Nephron (organoid): ENCODE measurements at regions not wholly inside any gene's neighbourhood (a gene's known extent, or its start where the extent isn't known, plus 50 kb on each side); places are given as distances from the start of the nearest gene placed in this dataset.
A peak's percentile ranks its signal among the peaks of the same experiment; 100 is the strongest.
"Not testable (repeated sequence)": the region's sequence is repeated elsewhere in the genome, so short reads cannot be mapped to it uniquely, and the experiment has no call there.

Experiments used
- H3K27ac Mint-ChIP-seq, 3 experiments: 2 replicates each; pipeline ENCODE4 v1.8.0; 2020; ENCODE audit warnings: mixed read lengths in 3 of 3, mild to moderate bottlenecking in 2 of 3, moderate library complexity in 1 of 3
- H3K27me3 Mint-ChIP-seq: 2 replicates; pipeline ENCODE4 v1.8.0; 2021; ENCODE audit warnings: low read depth, mild to moderate bottlenecking, moderate library complexity, mixed read lengths
- H3K36me3 Mint-ChIP-seq: 2 replicates; pipeline ENCODE4 v1.8.0; 2020; ENCODE audit warnings: low read depth, mixed read lengths
- H3K4me1 Mint-ChIP-seq: 2 replicates; pipeline ENCODE4 v1.8.0; 2020; ENCODE audit warnings: mixed read lengths
- H3K4me3 Mint-ChIP-seq, 3 experiments: 2 replicates each; pipeline ENCODE4 v1.8.0; 2020; ENCODE audit warnings: mild to moderate bottlenecking in 3 of 3, mixed read lengths in 3 of 3, moderate library complexity in 2 of 3
- H3K9me3 Mint-ChIP-seq: 2 replicates; pipeline ENCODE4 v1.8.0; 2020; ENCODE audit warnings: mixed read lengths
- TF ChIP-seq, protein P1 (sequence below), 3 experiments: fragments of 200-600 bp; sonication (generic); IDR thresholded peaks; one replicate each; pipeline ENCODE4 v1.5.0; 2021; ENCODE audit warnings: antibody characterized with exemption in 3 of 3; ENCODE audit not compliant: unreplicated experiment in 3 of 3

DNA sequence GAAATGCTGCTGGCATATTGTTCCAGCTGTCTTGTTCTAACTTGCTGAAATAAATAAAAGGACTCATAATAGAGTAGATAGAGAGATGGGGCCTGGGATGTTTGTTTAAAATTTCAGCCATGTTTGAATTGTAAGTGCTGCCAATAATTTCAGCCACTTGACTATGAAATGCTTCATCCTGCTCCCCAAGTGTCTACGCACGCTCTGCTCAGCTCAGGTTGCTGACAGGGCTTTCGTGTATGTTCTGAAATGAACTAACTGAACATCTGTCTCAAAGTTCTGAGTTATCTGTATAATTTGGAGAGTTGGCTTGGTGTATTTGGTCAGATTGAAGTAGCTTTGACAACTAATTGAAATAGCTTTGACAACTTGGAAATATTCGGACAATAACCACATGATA, 387.8 kb downstream of the BMP2 start:
- Mint-ChIP-seq H3K36me3 (no peaks in the 10 kb centered on the region), H3K27ac (no peak overlapping the region), H3K9me3 (no peaks in the 10 kb centered on the region), H3K4me1 (no peaks in the 10 kb centered on the region), H3K27me3 (no peaks in the 10 kb centered on the region), H3K4me3 (no peak overlapping the region)
- TF ChIP-seq, protein P1, sequence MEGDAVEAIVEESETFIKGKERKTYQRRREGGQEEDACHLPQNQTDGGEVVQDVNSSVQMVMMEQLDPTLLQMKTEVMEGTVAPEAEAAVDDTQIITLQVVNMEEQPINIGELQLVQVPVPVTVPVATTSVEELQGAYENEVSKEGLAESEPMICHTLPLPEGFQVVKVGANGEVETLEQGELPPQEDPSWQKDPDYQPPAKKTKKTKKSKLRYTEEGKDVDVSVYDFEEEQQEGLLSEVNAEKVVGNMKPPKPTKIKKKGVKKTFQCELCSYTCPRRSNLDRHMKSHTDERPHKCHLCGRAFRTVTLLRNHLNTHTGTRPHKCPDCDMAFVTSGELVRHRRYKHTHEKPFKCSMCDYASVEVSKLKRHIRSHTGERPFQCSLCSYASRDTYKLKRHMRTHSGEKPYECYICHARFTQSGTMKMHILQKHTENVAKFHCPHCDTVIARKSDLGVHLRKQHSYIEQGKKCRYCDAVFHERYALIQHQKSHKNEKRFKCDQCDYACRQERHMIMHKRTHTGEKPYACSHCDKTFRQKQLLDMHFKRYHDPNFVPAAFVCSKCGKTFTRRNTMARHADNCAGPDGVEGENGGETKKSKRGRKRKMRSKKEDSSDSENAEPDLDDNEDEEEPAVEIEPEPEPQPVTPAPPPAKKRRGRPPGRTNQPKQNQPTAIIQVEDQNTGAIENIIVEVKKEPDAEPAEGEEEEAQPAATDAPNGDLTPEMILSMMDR (IDR thresholded peaks at IDR 0.05; ENCODE audit: unreplicated experiment in 3 of 3): no peak

DNA sequence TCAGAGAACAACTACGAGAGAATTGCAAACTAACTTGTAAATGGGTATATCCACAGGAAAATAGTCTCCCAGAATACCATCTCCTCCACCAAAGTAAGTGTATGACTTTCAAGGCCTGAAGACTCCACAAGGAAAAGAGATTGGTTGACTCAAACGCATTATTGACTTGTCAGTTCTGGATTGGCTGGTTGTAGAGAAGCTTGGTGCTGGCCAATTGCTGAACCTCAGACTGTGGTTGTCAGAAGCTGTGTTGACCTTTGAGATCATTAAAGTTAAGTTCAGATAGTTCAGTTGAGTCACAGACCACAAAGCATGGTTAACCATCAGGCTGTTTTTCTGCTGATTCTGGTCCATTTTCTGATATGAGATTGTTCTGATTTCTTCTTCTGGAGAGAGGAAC, 388.3 kb downstream of the BMP2 start:
- Mint-ChIP-seq H3K27me3 (no peaks in the 10 kb centered on the region), H3K27ac (no peak overlapping the region), H3K4me3 (no peak overlapping the region), H3K9me3 (no peaks in the 10 kb centered on the region), H3K4me1 (no peaks in the 10 kb centered on the region), H3K36me3 (no peaks in the 10 kb centered on the region)
- TF ChIP-seq, protein P1 (IDR thresholded peaks at IDR 0.05; ENCODE audit: unreplicated experiment in 3 of 3): no peak

DNA sequence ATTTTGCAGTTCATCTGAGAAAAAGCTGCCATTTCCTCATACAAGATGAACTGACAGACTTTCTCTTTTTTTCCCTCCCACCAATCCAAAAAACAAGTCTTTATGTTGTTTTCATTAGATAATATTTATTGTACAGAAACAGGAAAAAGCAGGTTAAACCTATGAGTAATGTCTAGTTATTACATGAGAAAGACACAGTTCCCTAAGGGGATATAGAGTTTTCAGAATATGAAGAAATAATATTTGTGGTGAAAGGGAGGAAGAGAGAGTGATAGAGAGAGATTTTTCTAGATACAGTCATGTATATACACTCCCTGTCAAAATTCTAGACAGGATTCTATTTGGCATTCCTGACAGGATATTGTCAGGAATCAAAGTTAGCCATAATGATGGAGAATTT, 392.4 kb downstream of the BMP2 start:
- Mint-ChIP-seq H3K27ac (peak overlapping the region in 2 of 3 experiments; percentile 75 to 86), H3K4me1 (no peaks in the 10 kb centered on the region), H3K27me3 (no peaks in the 10 kb centered on the region), H3K4me3 (no peak overlapping the region), H3K36me3 (no peaks in the 10 kb centered on the region), H3K9me3 (peaks cover 7% of the 10 kb centered on the region)
- TF ChIP-seq, protein P1 (IDR thresholded peaks at IDR 0.05; ENCODE audit: unreplicated experiment in 3 of 3): no peak

DNA sequence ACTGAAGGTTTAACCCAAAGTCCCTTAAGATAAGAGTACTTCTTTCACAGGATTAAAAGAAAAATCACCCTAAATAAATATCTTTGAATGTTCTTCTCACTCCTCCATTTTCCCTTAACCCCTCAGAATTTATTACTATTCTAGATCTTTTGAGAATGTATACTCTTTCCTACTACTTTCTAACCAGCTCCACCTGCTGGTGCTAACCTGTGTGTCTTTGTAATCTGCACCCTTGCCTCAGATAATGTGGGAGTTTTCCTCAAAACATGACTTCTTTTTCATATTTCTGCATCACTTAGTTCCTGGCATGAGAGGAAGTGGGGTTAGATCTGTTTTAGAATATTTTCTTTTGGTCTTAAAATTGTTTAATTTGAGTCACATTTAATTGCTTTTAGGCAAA, 394.2 kb downstream of the BMP2 start:
- Mint-ChIP-seq H3K4me3 (no peak overlapping the region), H3K9me3 (peaks cover 13% of the 10 kb centered on the region), H3K4me1 (no peaks in the 10 kb centered on the region), H3K27ac (peak overlapping the region; percentile 1 to 60 (median 36)), H3K36me3 (no peaks in the 10 kb centered on the region), H3K27me3 (no peaks in the 10 kb centered on the region)
- TF ChIP-seq, protein P1 (IDR thresholded peaks at IDR 0.05; ENCODE audit: unreplicated experiment in 3 of 3): peak; percentile 46 to 64 (median 49)

DNA sequence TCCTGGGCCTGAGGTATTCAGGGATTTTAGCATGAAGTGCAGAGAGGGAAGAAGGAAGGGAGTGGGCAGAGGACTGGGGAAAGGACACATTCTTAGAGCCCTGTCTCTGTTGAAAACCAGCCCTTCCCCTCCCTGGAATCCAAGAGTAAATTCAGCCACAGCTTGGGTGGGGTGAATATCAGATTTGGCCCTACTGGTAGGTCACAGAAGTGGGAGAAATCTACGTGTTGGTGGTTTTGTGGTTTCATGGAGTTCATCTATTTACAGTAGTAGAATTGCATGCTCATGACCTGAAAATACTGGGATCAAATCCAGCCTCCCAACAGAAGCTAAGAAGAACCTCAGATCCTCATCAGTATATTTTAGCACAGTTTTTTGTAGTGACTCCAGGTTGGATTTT, 404.4 kb downstream of the BMP2 start:
- Mint-ChIP-seq H3K36me3 (no peaks in the 10 kb centered on the region), H3K4me1 (no peaks in the 10 kb centered on the region), H3K9me3 (no peaks in the 10 kb centered on the region), H3K27me3 (no peaks in the 10 kb centered on the region), H3K4me3 (no peak overlapping the region), H3K27ac (no peak overlapping the region)
- TF ChIP-seq, protein P1 (IDR thresholded peaks at IDR 0.05; ENCODE audit: unreplicated experiment in 3 of 3): no peak

DNA sequence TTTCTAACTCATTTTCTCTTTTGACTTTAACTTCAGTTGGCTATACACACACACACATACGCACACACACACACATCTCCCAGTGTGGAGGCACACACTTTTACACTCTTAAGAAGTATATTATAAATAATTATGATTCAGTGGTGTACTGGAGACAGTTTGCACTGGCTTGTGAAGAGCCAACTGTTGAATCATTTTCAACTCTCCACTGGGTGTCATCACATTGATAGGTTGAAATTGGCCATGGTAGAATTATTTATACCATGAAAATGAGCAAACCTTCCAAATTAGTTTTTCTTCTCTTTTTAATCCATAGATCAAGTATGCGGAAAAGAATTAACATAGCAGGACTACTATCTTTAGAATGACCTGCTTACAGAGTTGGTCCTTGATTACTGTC, 407.1 kb downstream of the BMP2 start:
- H3K4me3 Mint-ChIP-seq: no peak overlapping the region
- no peaks in the 10 kb centered on the region for H3K4me1 Mint-ChIP-seq
- peaks cover 7% of the 10 kb centered on the region for H3K9me3 Mint-ChIP-seq
- H3K27ac Mint-ChIP-seq: no peak overlapping the region
- TF ChIP-seq, protein P1 (IDR thresholded peaks at IDR 0.05; ENCODE audit: unreplicated experiment in 3 of 3): no peak
- no peaks in the 10 kb centered on the region for H3K27me3 Mint-ChIP-seq
- no peaks in the 10 kb centered on the region for H3K36me3 Mint-ChIP-seq

DNA sequence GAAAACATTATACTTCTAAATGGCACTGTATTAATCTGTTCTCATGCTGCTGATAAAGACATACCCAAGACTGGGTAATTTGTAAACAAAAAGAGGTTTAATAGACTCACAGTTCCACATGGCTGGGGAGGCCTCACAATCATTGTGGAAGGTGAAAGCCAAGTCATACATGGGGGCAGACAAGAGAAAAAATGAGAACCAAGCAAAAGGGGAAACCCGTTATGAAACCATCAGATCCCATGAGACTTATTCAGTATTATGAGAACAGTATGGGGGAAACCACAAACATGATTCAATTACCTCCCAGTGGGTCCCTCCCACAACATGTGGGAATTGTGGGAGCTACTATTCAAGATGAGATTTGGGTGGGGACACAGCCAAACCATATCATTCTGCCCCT, 408.3 kb downstream of the BMP2 start:
- H3K4me1 Mint-ChIP-seq, H3K27me3 Mint-ChIP-seq, H3K27ac Mint-ChIP-seq, H3K4me3 Mint-ChIP-seq, H3K36me3 Mint-ChIP-seq: not testable (repeated sequence)
- H3K9me3 Mint-ChIP-seq: peaks cover 12% of the 10 kb centered on the region
